HepG2 (cell line): ENCODE measurements at regions not wholly inside any gene's neighbourhood (a gene's known extent, or its start where the extent isn't known, plus 50 kb on each side); places are given as distances from the start of the nearest gene placed in this dataset.

Experiments
- AKAP8 ChIP-seq: sonication (generic); formaldehyde crosslinking; IDR thresholded peaks from 2 replicates; pipeline ENCODE4 v1.5.1; 2020; ENCODE audit warnings: mild to moderate bottlenecking, missing genetic modification reagents
- EHMT2 ChIP-seq: fragments of 200-600 bp; sonication (generic); IDR thresholded peaks from 2 replicates; pipeline ENCODE4 v1.7.0; 2017; ENCODE audit warnings: antibody characterized with exemption, low read depth, low read length, borderline replicate concordance
- FOSL2 ChIP-seq: sonication (generic); formaldehyde crosslinking; IDR thresholded peaks from 2 replicates; pipeline ENCODE4 v1.4.0; 2020; ENCODE audit warnings: missing genetic modification reagents
- HOXD1 ChIP-seq: sonication (generic); formaldehyde crosslinking; IDR thresholded peaks from 2 replicates; pipeline ENCODE4 v1.5.0; 2020; ENCODE audit warnings: missing genetic modification reagents
- MTERF4 ChIP-seq: sonication (generic); formaldehyde crosslinking; IDR thresholded peaks from 2 replicates; pipeline ENCODE4 v1.8.0; 2023; ENCODE audit warnings: mild to moderate bottlenecking, missing genetic modification reagents
- NR2F6 ChIP-seq, 2 experiments: IDR thresholded peaks; 2 replicates each; pipeline ENCODE4 v1.6.1; 2016; ENCODE audit warnings: antibody characterized with exemption in 1 of 2, mild to moderate bottlenecking in 1 of 2
- SALL1 ChIP-seq: sonication (generic); formaldehyde crosslinking; IDR thresholded peaks from 2 replicates; pipeline ENCODE4 v1.8.0; 2022; ENCODE audit warnings: mild to moderate bottlenecking, missing genetic modification reagents
- SAP130 ChIP-seq: IDR thresholded peaks from 2 replicates; pipeline ENCODE4 v1.6.1; 2016; ENCODE audit warnings: low read depth
- SIX1 ChIP-seq: sonication (generic); formaldehyde crosslinking; IDR thresholded peaks from 2 replicates; pipeline ENCODE4 v1.4.0; 2020; ENCODE audit warnings: missing genetic modification reagents, borderline replicate concordance
- SOX13 ChIP-seq, 3 experiments: fragments of 450-650 bp in 1 of 3; sonication (generic) in 1 of 3; formaldehyde crosslinking in 1 of 3; IDR thresholded peaks in 2 of 3; conservative IDR thresholded peaks in 1 of 3; 2 replicates each; pipeline versions ENCODE4 v1.5.0 to v1.6.1; 2016 to 2020; ENCODE audit warnings: antibody characterized with exemption in 1 of 3, mild to moderate bottlenecking in 1 of 3, missing compliant biosample characterization in 1 of 3, missing genetic modification reagents in 1 of 3, moderate library complexity in 1 of 3
- SOX5 ChIP-seq: IDR thresholded peaks from 2 replicates; pipeline ENCODE4 v1.6.1; 2016; ENCODE audit warnings: borderline replicate concordance
- TBL1XR1 ChIP-seq: fragments of 150-350 bp; IDR thresholded peaks from 2 replicates; pipeline ENCODE4 v1.6.1; 2014; ENCODE audit warnings: borderline replicate concordance, low read length; ENCODE audit not compliant: partially characterized antibody
- TEAD3 ChIP-seq: optimal IDR thresholded peaks from 2 replicates; pipeline ENCODE3; 2016; ENCODE audit warnings: borderline replicate concordance
- ZBTB21 ChIP-seq: sonication (generic); formaldehyde crosslinking; IDR thresholded peaks from 2 replicates; pipeline ENCODE4 v1.4.0; 2020; ENCODE audit warnings: missing genetic modification reagents
- ZNF275 ChIP-seq: sonication (generic); formaldehyde crosslinking; IDR thresholded peaks from 2 replicates; pipeline ENCODE4 v1.8.0; 2022; ENCODE audit warnings: missing genetic modification reagents, mild to moderate bottlenecking, inconsistent platforms, borderline replicate concordance
- ZSCAN12 ChIP-seq: sonication (generic); formaldehyde crosslinking; IDR thresholded peaks from 2 replicates; pipeline ENCODE4 v1.9.0; 2021; ENCODE audit warnings: mild to moderate bottlenecking, missing genetic modification reagents
- TF ChIP-seq, protein P1 (sequence below): sonication (generic); formaldehyde crosslinking; IDR thresholded peaks from 2 replicates; pipeline ENCODE4 v1.5.0; 2020; ENCODE audit warnings: mild to moderate bottlenecking, missing genetic modification reagents
- TF ChIP-seq, protein P2 (sequence below): conservative IDR thresholded peaks from 2 replicates; pipeline ENCODE4 v1.6.1; 2018; ENCODE audit warnings: missing genetic modification reagents
- TF ChIP-seq, protein P3 (sequence below): sonication (generic); formaldehyde crosslinking; IDR thresholded peaks from 2 replicates; pipeline ENCODE4 v1.8.1; 2022; ENCODE audit warnings: low read depth, mild to moderate bottlenecking, missing genetic modification reagents

DNA sequence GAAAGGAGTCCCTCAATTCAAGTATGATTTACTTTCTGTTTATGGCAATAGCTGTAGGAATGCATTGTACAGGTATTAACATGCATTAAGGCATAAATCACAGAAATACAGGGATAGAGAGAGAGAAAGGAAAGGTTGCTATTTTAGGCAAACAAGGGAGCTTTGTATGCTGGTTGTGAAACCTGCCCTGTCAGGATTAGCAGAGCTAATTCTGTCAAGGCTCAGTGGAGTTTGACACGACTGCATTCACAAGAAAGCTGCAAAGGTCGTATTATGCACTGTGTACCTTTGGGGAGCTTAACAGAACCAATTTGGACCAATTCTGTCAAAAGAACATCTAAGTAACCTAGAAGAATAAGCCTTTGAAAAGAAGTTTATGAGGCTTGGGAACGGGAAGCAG lies 239.3 kb downstream of the GRIA2 start (continued):
- TF ChIP-seq SOX13 (IDR thresholded peaks at IDR 0.05) (no peak), SOX13 (CRISPR knock-in tag; conservative IDR thresholded peaks at IDR 0.05 in 1 of 2, IDR thresholded peaks at IDR 0.05 in 1 of 2) (peak in 1 of 2 experiments; percentile 69; a peak in 2 of 4 replicates), HOXD1 (no peak), FOSL2 (CRISPR knock-in tag) (no peak), SOX5 (0 out of 2 replicates have a peak, but pooled peaks have one; percentile 15), MTERF4 (CRISPR knock-in tag) (no peak), NR2F6 (IDR thresholded peaks at IDR 0.05) (peak; percentile 38; the same call in 1 of the 2 replicates), NR2F6 (CRISPR knock-in tag; IDR thresholded peaks at IDR 0.05) (peak; percentile 29; the same call in 1 of the 2 replicates), ZBTB21 (CRISPR knock-in tag) (no peak), EHMT2 (peak; percentile 34; the same call in 1 of the 2 replicates), SAP130 (peak; percentile 34), SALL1 (peak; percentile 34; the same call in 1 of the 2 replicates), AKAP8 (no peak), SIX1 (0 out of 2 replicates have a peak, but pooled peaks have one; percentile 11), ZSCAN12 (no peak), ZNF275 (CRISPR knock-in tag) (no peak), TBL1XR1 (no peak), TEAD3 (CRISPR knock-in tag) (peak; percentile 56)
- TF ChIP-seq, protein P1, sequence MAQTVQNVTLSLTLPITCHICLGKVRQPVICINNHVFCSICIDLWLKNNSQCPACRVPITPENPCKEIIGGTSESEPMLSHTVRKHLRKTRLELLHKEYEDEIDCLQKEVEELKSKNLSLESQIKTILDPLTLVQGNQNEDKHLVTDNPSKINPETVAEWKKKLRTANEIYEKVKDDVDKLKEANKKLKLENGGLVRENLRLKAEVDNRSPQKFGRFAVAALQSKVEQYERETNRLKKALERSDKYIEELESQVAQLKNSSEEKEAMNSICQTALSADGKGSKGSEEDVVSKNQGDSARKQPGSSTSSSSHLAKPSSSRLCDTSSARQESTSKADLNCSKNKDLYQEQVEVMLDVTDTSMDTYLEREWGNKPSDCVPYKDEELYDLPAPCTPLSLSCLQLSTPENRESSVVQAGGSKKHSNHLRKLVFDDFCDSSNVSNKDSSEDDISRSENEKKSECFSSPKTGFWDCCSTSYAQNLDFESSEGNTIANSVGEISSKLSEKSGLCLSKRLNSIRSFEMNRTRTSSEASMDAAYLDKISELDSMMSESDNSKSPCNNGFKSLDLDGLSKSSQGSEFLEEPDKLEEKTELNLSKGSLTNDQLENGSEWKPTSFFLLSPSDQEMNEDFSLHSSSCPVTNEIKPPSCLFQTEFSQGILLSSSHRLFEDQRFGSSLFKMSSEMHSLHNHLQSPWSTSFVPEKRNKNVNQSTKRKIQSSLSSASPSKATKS (CRISPR knock-in tag), result no peak
- TF ChIP-seq, protein P2, sequence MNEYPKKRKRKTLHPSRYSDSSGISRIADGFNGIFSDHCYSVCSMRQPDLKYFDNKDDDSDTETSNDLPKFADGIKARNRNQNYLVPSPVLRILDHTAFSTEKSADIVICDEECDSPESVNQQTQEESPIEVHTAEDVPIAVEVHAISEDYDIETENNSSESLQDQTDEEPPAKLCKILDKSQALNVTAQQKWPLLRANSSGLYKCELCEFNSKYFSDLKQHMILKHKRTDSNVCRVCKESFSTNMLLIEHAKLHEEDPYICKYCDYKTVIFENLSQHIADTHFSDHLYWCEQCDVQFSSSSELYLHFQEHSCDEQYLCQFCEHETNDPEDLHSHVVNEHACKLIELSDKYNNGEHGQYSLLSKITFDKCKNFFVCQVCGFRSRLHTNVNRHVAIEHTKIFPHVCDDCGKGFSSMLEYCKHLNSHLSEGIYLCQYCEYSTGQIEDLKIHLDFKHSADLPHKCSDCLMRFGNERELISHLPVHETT, result no peak
- TF ChIP-seq, protein P3, sequence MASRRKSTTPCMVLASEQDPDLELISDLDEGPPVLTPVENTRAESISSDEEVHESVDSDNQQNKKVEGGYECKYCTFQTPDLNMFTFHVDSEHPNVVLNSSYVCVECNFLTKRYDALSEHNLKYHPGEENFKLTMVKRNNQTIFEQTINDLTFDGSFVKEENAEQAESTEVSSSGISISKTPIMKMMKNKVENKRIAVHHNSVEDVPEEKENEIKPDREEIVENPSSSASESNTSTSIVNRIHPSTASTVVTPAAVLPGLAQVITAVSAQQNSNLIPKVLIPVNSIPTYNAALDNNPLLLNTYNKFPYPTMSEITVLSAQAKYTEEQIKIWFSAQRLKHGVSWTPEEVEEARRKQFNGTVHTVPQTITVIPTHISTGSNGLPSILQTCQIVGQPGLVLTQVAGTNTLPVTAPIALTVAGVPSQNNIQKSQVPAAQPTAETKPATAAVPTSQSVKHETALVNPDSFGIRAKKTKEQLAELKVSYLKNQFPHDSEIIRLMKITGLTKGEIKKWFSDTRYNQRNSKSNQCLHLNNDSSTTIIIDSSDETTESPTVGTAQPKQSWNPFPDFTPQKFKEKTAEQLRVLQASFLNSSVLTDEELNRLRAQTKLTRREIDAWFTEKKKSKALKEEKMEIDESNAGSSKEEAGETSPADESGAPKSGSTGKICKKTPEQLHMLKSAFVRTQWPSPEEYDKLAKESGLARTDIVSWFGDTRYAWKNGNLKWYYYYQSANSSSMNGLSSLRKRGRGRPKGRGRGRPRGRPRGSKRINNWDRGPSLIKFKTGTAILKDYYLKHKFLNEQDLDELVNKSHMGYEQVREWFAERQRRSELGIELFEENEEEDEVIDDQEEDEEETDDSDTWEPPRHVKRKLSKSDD (CRISPR knock-in tag), result no peak
